ENCODE measurements at regions not wholly inside any gene's neighbourhood (a gene's known extent, or its start where the extent isn't known, plus 50 kb on each side); places are given as distances from the start of the nearest gene placed in this dataset.

DNA sequence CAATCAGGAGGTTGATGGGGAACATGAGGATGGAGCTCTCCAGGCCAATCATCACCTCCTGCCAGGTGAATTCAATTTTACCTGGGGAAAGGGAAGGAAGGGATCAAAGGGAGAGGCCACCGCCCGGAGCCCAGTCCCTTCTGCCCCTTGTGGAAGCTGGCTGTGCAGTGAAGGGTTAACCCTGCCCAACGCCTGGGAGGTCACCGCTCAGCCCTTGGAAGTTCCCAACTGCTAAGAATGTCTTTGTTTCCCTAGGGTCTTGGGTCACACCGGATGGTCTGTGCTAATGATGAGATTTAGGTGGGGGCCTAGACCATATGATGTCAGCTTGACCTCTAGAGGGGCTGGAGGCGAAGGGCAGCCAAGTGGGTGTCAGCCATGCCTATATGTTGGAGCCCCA lies 52.1 kb upstream of the GCSH start:
- no peaks in the 10 kb centered on the region for H3K9me3 Mint-ChIP-seq
- no peaks in the 10 kb centered on the region for H3K36me3 ChIP-seq (ENCODE audit: control insufficient read depth in 2 of 2, extremely low read depth in 1 of 2, insufficient read depth in 1 of 2, low read length in 1 of 2)
- no peak overlapping the region for H3K27ac ChIP-seq (ENCODE audit: low read length)
- H3K4me1 Mint-ChIP-seq, result no peaks in the 10 kb centered on the region
- no peak for DNase-seq
- no peaks in the 10 kb centered on the region for H3K36me3 Mint-ChIP-seq
- no peak overlapping the region for H3K27ac Mint-ChIP-seq
- H3K9me3 ChIP-seq, result no peaks in the 10 kb centered on the region
- H3K27me3 ChIP-seq (replicated peaks in 1 of 2; ENCODE audit: control insufficient read depth in 2 of 2, extremely low read depth in 1 of 2, insufficient read depth in 2 of 2, low read length in 1 of 2), result peaks cover 0 to 39% of the 10 kb centered on the region in 2 experiments
- CTCF ChIA-PET, result no interaction called here
- no peak overlapping the region for H3K4me3 ChIP-seq (ENCODE audit: control insufficient read depth in 1 of 2, extremely low read depth in 1 of 2, low read length in 1 of 2)
- ATAC-seq (replicated peaks in 1 of 4), result no peak
- H3K4me1 ChIP-seq (ENCODE audit: control insufficient read depth in 1 of 2, extremely low read depth in 1 of 2, insufficient read depth in 2 of 2, low read length in 2 of 2), result no peaks in the 10 kb centered on the region
- no peak overlapping the region for H3K4me3 Mint-ChIP-seq
- H3K27me3 Mint-ChIP-seq, result peaks cover 13 to 15% of the 10 kb centered on the region in 2 donors
- POLR2A ChIA-PET, result no interaction called here
- 62% methylated on average over 6 of the region's 6 CpGs for WGBS (ENCODE audit: insufficient coverage)

Measured in T-cell (primary cell).